Gastrocnemius medialis (tissue), 4 donors: ENCODE measurements at regions not wholly inside any gene's neighbourhood (a gene's known extent, or its start where the extent isn't known, plus 50 kb on each side); places are given as distances from the start of the nearest gene placed in this dataset.
"Not testable (repeated sequence)": the region's sequence is repeated elsewhere in the genome, so short reads cannot be mapped to it uniquely, and the experiment has no call there.

Experiments
- POLR2A ChIP-seq, 2 donors: fragments of 450-650 bp; IDR thresholded peaks; one replicate each; pipeline ENCODE4 v1.6.1; 2017; ENCODE audit warnings: antibody characterized with exemption in 2 of 2, mild to moderate bottlenecking in 2 of 2, moderate library complexity in 2 of 2
- TF ChIP-seq, protein P1 (sequence below), 5 experiments: fragments of 450-650 bp in 3 of 5; fragments of 200-600 bp in 2 of 5; sonication (generic) in 2 of 5; IDR thresholded peaks in 4 of 5; conservative IDR thresholded peaks in 1 of 5; 1 replicate in 4 of 5; 2 replicates in 1 of 5; pipeline ENCODE4 v1.5.1; 2016 to 2019; ENCODE audit warnings: antibody characterized with exemption in 5 of 5, mild to moderate bottlenecking in 3 of 5, moderate library complexity in 3 of 5

DNA sequence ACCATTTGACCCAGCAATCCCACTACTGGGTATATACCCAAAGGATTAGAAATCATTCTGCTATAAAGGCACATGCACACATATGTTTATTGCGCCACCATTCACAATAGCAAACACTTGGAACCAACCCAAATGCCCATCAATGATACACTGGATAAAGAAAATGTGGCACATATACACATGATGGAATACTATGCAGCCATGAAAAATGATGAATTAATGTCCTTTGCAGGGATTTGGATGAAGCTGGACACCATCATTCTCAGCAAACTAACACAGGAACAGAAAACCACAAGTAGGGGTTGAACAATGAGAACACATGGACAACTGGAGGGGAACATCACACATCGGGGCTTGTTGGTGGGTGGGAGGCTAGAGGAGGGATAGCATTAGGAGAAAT is 201.1 kb downstream of the FRK start:
- TF ChIP-seq, protein P1, sequence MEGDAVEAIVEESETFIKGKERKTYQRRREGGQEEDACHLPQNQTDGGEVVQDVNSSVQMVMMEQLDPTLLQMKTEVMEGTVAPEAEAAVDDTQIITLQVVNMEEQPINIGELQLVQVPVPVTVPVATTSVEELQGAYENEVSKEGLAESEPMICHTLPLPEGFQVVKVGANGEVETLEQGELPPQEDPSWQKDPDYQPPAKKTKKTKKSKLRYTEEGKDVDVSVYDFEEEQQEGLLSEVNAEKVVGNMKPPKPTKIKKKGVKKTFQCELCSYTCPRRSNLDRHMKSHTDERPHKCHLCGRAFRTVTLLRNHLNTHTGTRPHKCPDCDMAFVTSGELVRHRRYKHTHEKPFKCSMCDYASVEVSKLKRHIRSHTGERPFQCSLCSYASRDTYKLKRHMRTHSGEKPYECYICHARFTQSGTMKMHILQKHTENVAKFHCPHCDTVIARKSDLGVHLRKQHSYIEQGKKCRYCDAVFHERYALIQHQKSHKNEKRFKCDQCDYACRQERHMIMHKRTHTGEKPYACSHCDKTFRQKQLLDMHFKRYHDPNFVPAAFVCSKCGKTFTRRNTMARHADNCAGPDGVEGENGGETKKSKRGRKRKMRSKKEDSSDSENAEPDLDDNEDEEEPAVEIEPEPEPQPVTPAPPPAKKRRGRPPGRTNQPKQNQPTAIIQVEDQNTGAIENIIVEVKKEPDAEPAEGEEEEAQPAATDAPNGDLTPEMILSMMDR (IDR thresholded peaks at IDR 0.05 in 4 of 5, conservative IDR thresholded peaks at IDR 0.05 in 1 of 5) = not testable (repeated sequence)
- not testable (repeated sequence) for TF ChIP-seq POLR2A (IDR thresholded peaks at IDR 0.05)
